K562 (cell line): ENCODE measurements at regions not wholly inside any gene's neighbourhood (a gene's known extent, or its start where the extent isn't known, plus 50 kb on each side); places are given as distances from the start of the nearest gene placed in this dataset.

Source experiments
- SMAD4 ChIP-seq: fragments of 250-450 bp; sonication (Bioruptor Pico); conservative IDR thresholded peaks from 2 replicates; pipeline ENCODE4 v1.8.0; 2021; ENCODE audit warnings: inconsistent platforms, mild to moderate bottlenecking, moderate library complexity
- TF ChIP-seq, protein P1 (sequence below): sonication (generic); formaldehyde crosslinking; IDR thresholded peaks from 2 replicates; pipeline ENCODE4 v1.8.0; 2022; ENCODE audit warnings: mild to moderate bottlenecking, missing genetic modification reagents, borderline replicate concordance
- TF ChIP-seq, protein P2 (sequence below), 3 experiments: fragments of 200-800 bp in 1 of 3; fragments of 250-450 bp in 1 of 3; fragments of 450-650 bp in 1 of 3; sonication (Bioruptor Pico) in 1 of 3; sonication (Bioruptor generic) in 1 of 3; formaldehyde crosslinking in 1 of 3; IDR thresholded peaks; 2 replicates each; pipeline versions ENCODE4 v1.6.1 to v1.8.0; 2016 to 2022; ENCODE audit warnings: mild to moderate bottlenecking in 2 of 3, missing genetic modification characterization in 2 of 3, missing compliant biosample characterization in 1 of 3, moderate library complexity in 1 of 3
- TF ChIP-seq, protein P3 (sequence below), 2 experiments: fragments of 450-650 bp in 1 of 2; sonication (generic) in 1 of 2; formaldehyde crosslinking; conservative IDR thresholded peaks; 2 replicates each; pipeline versions ENCODE4 v1.4.0 to v1.8.1; 2020 to 2022; ENCODE audit warnings: mild to moderate bottlenecking in 1 of 2, missing genetic modification reagents in 1 of 2

GRCh38 chr12:92339198-92339821, 193.7 kb upstream of the BTG1 start (continued):
- TF ChIP-seq, protein P1, sequence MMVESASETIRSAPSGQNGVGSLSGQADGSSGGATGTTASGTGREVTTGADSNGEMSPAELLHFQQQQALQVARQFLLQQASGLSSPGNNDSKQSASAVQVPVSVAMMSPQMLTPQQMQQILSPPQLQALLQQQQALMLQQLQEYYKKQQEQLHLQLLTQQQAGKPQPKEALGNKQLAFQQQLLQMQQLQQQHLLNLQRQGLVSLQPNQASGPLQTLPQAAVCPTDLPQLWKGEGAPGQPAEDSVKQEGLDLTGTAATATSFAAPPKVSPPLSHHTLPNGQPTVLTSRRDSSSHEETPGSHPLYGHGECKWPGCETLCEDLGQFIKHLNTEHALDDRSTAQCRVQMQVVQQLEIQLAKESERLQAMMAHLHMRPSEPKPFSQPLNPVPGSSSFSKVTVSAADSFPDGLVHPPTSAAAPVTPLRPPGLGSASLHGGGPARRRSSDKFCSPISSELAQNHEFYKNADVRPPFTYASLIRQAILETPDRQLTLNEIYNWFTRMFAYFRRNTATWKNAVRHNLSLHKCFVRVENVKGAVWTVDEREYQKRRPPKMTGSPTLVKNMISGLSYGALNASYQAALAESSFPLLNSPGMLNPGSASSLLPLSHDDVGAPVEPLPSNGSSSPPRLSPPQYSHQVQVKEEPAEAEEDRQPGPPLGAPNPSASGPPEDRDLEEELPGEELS (CRISPR knock-in tag), result no peak
- TF ChIP-seq, protein P2, sequence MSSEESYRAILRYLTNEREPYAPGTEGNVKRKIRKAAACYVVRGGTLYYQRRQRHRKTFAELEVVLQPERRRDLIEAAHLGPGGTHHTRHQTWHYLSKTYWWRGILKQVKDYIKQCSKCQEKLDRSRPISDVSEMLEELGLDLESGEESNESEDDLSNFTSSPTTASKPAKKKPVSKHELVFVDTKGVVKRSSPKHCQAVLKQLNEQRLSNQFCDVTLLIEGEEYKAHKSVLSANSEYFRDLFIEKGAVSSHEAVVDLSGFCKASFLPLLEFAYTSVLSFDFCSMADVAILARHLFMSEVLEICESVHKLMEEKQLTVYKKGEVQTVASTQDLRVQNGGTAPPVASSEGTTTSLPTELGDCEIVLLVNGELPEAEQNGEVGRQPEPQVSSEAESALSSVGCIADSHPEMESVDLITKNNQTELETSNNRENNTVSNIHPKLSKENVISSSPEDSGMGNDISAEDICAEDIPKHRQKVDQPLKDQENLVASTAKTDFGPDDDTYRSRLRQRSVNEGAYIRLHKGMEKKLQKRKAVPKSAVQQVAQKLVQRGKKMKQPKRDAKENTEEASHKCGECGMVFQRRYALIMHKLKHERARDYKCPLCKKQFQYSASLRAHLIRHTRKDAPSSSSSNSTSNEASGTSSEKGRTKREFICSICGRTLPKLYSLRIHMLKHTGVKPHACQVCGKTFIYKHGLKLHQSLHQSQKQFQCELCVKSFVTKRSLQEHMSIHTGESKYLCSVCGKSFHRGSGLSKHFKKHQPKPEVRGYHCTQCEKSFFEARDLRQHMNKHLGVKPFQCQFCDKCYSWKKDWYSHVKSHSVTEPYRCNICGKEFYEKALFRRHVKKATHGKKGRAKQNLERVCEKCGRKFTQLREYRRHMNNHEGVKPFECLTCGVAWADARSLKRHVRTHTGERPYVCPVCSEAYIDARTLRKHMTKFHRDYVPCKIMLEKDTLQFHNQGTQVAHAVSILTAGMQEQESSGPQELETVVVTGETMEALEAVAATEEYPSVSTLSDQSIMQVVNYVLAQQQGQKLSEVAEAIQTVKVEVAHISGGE (CRISPR knock-in tag; IDR thresholded peaks at IDR 0.05), result no peak
- TF ChIP-seq, protein P3, sequence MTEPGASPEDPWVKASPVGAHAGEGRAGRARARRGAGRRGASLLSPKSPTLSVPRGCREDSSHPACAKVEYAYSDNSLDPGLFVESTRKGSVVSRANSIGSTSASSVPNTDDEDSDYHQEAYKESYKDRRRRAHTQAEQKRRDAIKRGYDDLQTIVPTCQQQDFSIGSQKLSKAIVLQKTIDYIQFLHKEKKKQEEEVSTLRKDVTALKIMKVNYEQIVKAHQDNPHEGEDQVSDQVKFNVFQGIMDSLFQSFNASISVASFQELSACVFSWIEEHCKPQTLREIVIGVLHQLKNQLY (CRISPR knock-in tag; conservative IDR thresholded peaks at IDR 0.05), result no peak
- TF ChIP-seq SMAD4 (CRISPR knock-in tag), result no peak
